Fibroblast of lung (primary cell): ENCODE measurements at regions not wholly inside any gene's neighbourhood (a gene's known extent, or its start where the extent isn't known, plus 50 kb on each side); places are given as distances from the start of the nearest gene placed in this dataset.

ENCODE experiments used
- DNase-seq, 2 donors: peaks; one replicate each; pipeline versions ENCODE4 v3.0.0 to v3.0.0-alpha.2; 2010; ENCODE audit warnings: low read depth in 2 of 2
- H2AFZ ChIP-seq: 2 replicates; pipeline ENCODE4 v1.5.1; 2012; ENCODE audit warnings: low read length, control low read depth, inconsistent platforms
- H3K27ac ChIP-seq: 2 replicates; pipeline ENCODE4 v1.5.1; 2011; ENCODE audit warnings: low read length, control low read depth; ENCODE audit not compliant: insufficient read depth
- H3K27me3 ChIP-seq: 2 replicates; pipeline ENCODE4 v1.5.1; 2011; ENCODE audit warnings: mild to moderate bottlenecking, low read length; ENCODE audit not compliant: control insufficient read depth, insufficient read depth
- H3K36me3 ChIP-seq: 2 replicates; pipeline ENCODE4 v1.5.1; 2011; ENCODE audit warnings: low read length; ENCODE audit not compliant: control insufficient read depth, insufficient read depth
- H3K4me1 ChIP-seq: 2 replicates; pipeline ENCODE4 v1.5.1; 2011; ENCODE audit warnings: low read length; ENCODE audit not compliant: control insufficient read depth, insufficient read depth; ENCODE audit errors: extremely low read depth
- H3K4me2 ChIP-seq: 2 replicates; pipeline ENCODE4 v1.5.1; 2011; ENCODE audit warnings: low read length, control low read depth; ENCODE audit not compliant: insufficient read depth; ENCODE audit errors: extremely low read depth
- H3K4me3 ChIP-seq, 4 experiments: fragments of 200-600 bp in 1 of 4; sonication (generic) in 1 of 4; replicated peaks in 1 of 4; 2 replicates each; pipeline ENCODE4 v1.5.1; 2011 to 2016; ENCODE audit warnings: low read length in 4 of 4, low read depth in 3 of 4, mild to moderate bottlenecking in 3 of 4, control low read depth in 2 of 4, inconsistent platforms in 1 of 4, mixed read lengths in 1 of 4; ENCODE audit not compliant: insufficient read depth in 1 of 4; ENCODE audit errors: control extremely low read depth in 1 of 4
- H3K79me2 ChIP-seq: 2 replicates; pipeline ENCODE4 v1.5.1; 2012; ENCODE audit warnings: mild to moderate bottlenecking, low read length, inconsistent platforms; ENCODE audit not compliant: control insufficient read depth, insufficient read depth
- H3K9ac ChIP-seq: 2 replicates; pipeline ENCODE4 v1.5.1; 2011; ENCODE audit warnings: mild to moderate bottlenecking, low read length, control low read depth; ENCODE audit not compliant: insufficient read depth
- H3K9me3 ChIP-seq: 2 replicates; pipeline ENCODE4 v1.5.1; 2012; ENCODE audit warnings: low read depth, low read length; ENCODE audit not compliant: control insufficient read depth, insufficient read depth
- H4K20me1 ChIP-seq: 2 replicates; pipeline ENCODE4 v1.5.1; 2011; ENCODE audit warnings: low read length; ENCODE audit not compliant: control insufficient read depth, insufficient read depth; ENCODE audit errors: extremely low read depth
- CTCF ChIP-seq, 2 donors: IDR thresholded peaks in 1 of 2; conservative IDR thresholded peaks in 1 of 2; 1 replicate in 1 of 2; 2 replicates in 1 of 2; pipeline ENCODE4 v1.5.1; 2011 to 2012; ENCODE audit warnings: low read length in 2 of 2, control low read depth in 1 of 2, inconsistent platforms in 1 of 2, low read depth in 1 of 2, mild to moderate bottlenecking in 1 of 2
- EZH2 ChIP-seq: IDR thresholded peaks from 2 replicates; pipeline ENCODE4 v1.5.1; 2012; ENCODE audit warnings: low read length, control low read depth, mild to moderate bottlenecking; ENCODE audit errors: missing control alignments

GRCh38 chr9:108417312-108417711 lies 438.5 kb downstream of the ACTL7B start:
- Histone ChIP-seq H3K4me2 (no peak overlapping the region), H3K27ac (no peak overlapping the region), H3K79me2 (no peaks in the 10 kb centered on the region), H3K4me1 (no peaks in the 10 kb centered on the region), H2AFZ (no peak overlapping the region), H3K9me3 (no peaks in the 10 kb centered on the region), H3K36me3 (no peaks in the 10 kb centered on the region), H3K27me3 (no peaks in the 10 kb centered on the region), H3K4me3 (no peak overlapping the region), H4K20me1 (no peaks in the 10 kb centered on the region), H3K9ac (no peak overlapping the region)
- TF ChIP-seq CTCF (conservative IDR thresholded peaks at IDR 0.05 in 1 of 2, IDR thresholded peaks at IDR 0.05 in 1 of 2; ENCODE audit: low read depth in 1 of 2, low read length in 2 of 2) (no peak), EZH2 (no peak)
- no peak for DNase-seq

- H3K4me2 ChIP-seq, result no peak overlapping the region
- H3K9ac ChIP-seq, result no peak overlapping the region
- no peak overlapping the region for H2AFZ ChIP-seq
- no peaks in the 10 kb centered on the region for H4K20me1 ChIP-seq
- no peaks in the 10 kb centered on the region for H3K4me1 ChIP-seq
- H3K27me3 ChIP-seq, result no peaks in the 10 kb centered on the region
- no peak overlapping the region for H3K27ac ChIP-seq
- H3K79me2 ChIP-seq, result no peaks in the 10 kb centered on the region
- peak in 1 of 2 donors; percentile 15 for DNase-seq
- H3K4me3 ChIP-seq, result no peak overlapping the region
- no peak for TF ChIP-seq EZH2
- no peak for TF ChIP-seq CTCF (conservative IDR thresholded peaks at IDR 0.05 in 1 of 2, IDR thresholded peaks at IDR 0.05 in 1 of 2; ENCODE audit: low read depth in 1 of 2, low read length in 2 of 2)
- no peaks in the 10 kb centered on the region for H3K9me3 ChIP-seq
- H3K36me3 ChIP-seq, result no peaks in the 10 kb centered on the region
Observed at GRCh38 chr9:108416324-108416723, 439.5 kb downstream of the ACTL7B start.

- Histone ChIP-seq H3K4me2 (no peak overlapping the region), H3K36me3 (no peaks in the 10 kb centered on the region), H3K4me1 (no peaks in the 10 kb centered on the region), H3K27ac (no peak overlapping the region), H3K9me3 (no peaks in the 10 kb centered on the region), H3K27me3 (no peaks in the 10 kb centered on the region), H3K4me3 (no peak overlapping the region), H3K9ac (no peak overlapping the region), H4K20me1 (no peaks in the 10 kb centered on the region), H3K79me2 (no peaks in the 10 kb centered on the region), H2AFZ (no peak overlapping the region)
- TF ChIP-seq EZH2 (no peak), CTCF (conservative IDR thresholded peaks at IDR 0.05 in 1 of 2, IDR thresholded peaks at IDR 0.05 in 1 of 2; ENCODE audit: low read depth in 1 of 2, low read length in 2 of 2) (no peak)
- no peak for DNase-seq
Observed at GRCh38 chr9:108413809-108414208, 442.0 kb downstream of the ACTL7B start.
